SH-SY5Y (cell line): ENCODE measurements at regions not wholly inside any gene's neighbourhood (a gene's known extent, or its start where the extent isn't known, plus 50 kb on each side); places are given as distances from the start of the nearest gene placed in this dataset.

ENCODE experiments used
- GATA2 ChIP-seq: IDR thresholded peaks from 2 replicates; pipeline ENCODE4 v1.6.1; 2011; ENCODE audit warnings: mild to moderate bottlenecking, low read depth, low read length
- GATA3 ChIP-seq: IDR thresholded peaks from 2 replicates; pipeline ENCODE4 v1.6.1; 2011; ENCODE audit warnings: low read depth, mild to moderate bottlenecking, low read length, moderate library complexity

DNA sequence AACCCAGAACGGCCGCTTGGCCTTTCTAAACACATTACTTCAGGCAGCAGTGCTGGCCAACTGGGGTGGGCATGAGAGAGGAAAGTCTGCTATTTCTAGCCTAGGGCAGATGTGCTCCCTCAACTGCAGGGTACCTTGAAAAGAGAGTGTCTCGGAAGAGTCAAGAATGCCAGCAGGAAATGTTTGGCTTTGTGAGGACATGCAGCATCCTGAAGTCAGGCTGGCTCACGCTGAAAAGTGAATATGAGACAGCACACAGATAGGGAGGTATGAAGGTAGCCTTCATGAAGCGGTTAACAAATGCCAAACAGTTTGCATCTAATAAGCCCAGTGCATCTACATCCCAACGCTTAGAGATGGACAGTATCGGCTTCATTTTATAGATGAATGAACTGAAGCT, 65.0 kb upstream of the NCKAP5 start:
- TF ChIP-seq GATA2 (no peak), GATA3 (no peak)
